Neural cell (in vitro differentiated cells): ENCODE measurements at regions not wholly inside any gene's neighbourhood (a gene's known extent, or its start where the extent isn't known, plus 50 kb on each side); places are given as distances from the start of the nearest gene placed in this dataset.

Source experiments
- H2AFZ ChIP-seq: fragments of 200-600, 300-800 bp; sonication (generic), shearing (Covaris generic); 2 replicates; pipeline ENCODE4 v1.6.0; 2014; ENCODE audit warnings: low read depth, mild to moderate bottlenecking, antibody characterized with exemption, low read length, moderate library complexity
- H3F3A ChIP-seq: fragments of 200-600 bp; shearing (Covaris generic); 2 replicates; pipeline ENCODE4 v1.6.1; 2016; ENCODE audit warnings: mild to moderate bottlenecking, moderate library complexity, mixed read lengths, antibody characterized with exemption, low read length; ENCODE audit not compliant: insufficient read depth, poor library complexity, severe bottlenecking
- H3K27ac ChIP-seq: fragments of 200-600, 300-800 bp; sonication (generic), shearing (Covaris generic); 2 replicates; pipeline ENCODE4 v1.5.1; 2014; ENCODE audit warnings: mild to moderate bottlenecking, low read length, moderate library complexity
- H3K27me3 ChIP-seq: fragments of 300-800, 200-600 bp; sonication (generic), shearing (Covaris generic); 2 replicates; pipeline ENCODE4 v1.6.0; 2014; ENCODE audit warnings: mild to moderate bottlenecking, low read depth, low read length, moderate library complexity; ENCODE audit not compliant: insufficient read depth
- H3K36me3 ChIP-seq: fragments of 300-800, 200-600 bp; sonication (generic), shearing (Covaris generic); 2 replicates; pipeline ENCODE4 v1.5.1; 2014; ENCODE audit warnings: mild to moderate bottlenecking, antibody characterized with exemption, low read length, moderate library complexity; ENCODE audit not compliant: insufficient read depth
- H3K4me2 ChIP-seq: fragments of 300-800, 200-600 bp; sonication (generic), shearing (Covaris generic); 2 replicates; pipeline ENCODE4 v1.6.0; 2014; ENCODE audit warnings: mild to moderate bottlenecking, low read length
- H3K4me3 ChIP-seq: fragments of 300-800, 200-600 bp; sonication (generic), shearing (Covaris generic); 2 replicates; pipeline ENCODE4 v1.5.1; 2014; ENCODE audit warnings: mild to moderate bottlenecking, low read length, moderate library complexity
- H3K79me2 ChIP-seq: fragments of 200-600 bp; shearing (Covaris generic); replicated peaks from 2 replicates; pipeline ENCODE4 v1.6.0; 2014; ENCODE audit warnings: mild to moderate bottlenecking, low read length, moderate library complexity; ENCODE audit not compliant: insufficient read depth
- H3K9ac ChIP-seq: fragments of 300-800, 200-600 bp; sonication (generic), shearing (Covaris generic); 2 replicates; pipeline ENCODE4 v1.6.1; 2016; ENCODE audit warnings: mild to moderate bottlenecking, low read length, mixed read lengths
- H3K9me2 ChIP-seq: fragments of 200-600 bp; shearing (Covaris generic); 2 replicates; pipeline ENCODE4 v1.6.1; 2016; ENCODE audit warnings: mild to moderate bottlenecking, low read length, mixed read lengths; ENCODE audit not compliant: insufficient read depth
- H3K9me3 ChIP-seq: fragments of 200-600, 300-800 bp; sonication (generic), shearing (Covaris generic); 2 replicates; pipeline ENCODE4 v1.6.1; 2016; ENCODE audit warnings: mild to moderate bottlenecking, mixed run types, low read length, moderate library complexity, mixed read lengths
- H4K20me1 ChIP-seq: fragments of 200-600 bp; shearing (Covaris generic); 2 replicates; pipeline ENCODE4 v1.6.1; 2016; ENCODE audit warnings: mild to moderate bottlenecking, mixed run types; ENCODE audit not compliant: insufficient read depth
- EP300 ChIP-seq: fragments of 450-650 bp; conservative IDR thresholded peaks from 2 replicates; pipeline ENCODE4 v1.6.1; 2014; ENCODE audit warnings: antibody characterized with exemption, mild to moderate bottlenecking, moderate library complexity; ENCODE audit not compliant: poor library complexity, severe bottlenecking
- EZH2 ChIP-seq: fragments of 200-600, 300-800 bp; shearing (Covaris generic), sonication (generic); IDR thresholded peaks from 2 replicates; pipeline ENCODE4 v1.6.1; 2014; ENCODE audit warnings: antibody characterized with exemption, low read length, borderline replicate concordance, mild to moderate bottlenecking; ENCODE audit not compliant: insufficient read depth, poor library complexity, severe bottlenecking
- MXI1 ChIP-seq: fragments of 450-650 bp; conservative IDR thresholded peaks from 2 replicates; pipeline ENCODE4 v1.6.1; 2014; ENCODE audit warnings: antibody characterized with exemption, mild to moderate bottlenecking; ENCODE audit not compliant: poor library complexity, severe bottlenecking
- POLR2AphosphoS5 ChIP-seq: IDR thresholded peaks from 2 replicates; pipeline ENCODE4 v1.6.1; 2012
- RAD21 ChIP-seq: fragments of 450-650 bp; conservative IDR thresholded peaks from 2 replicates; pipeline ENCODE4 v1.6.1; 2014; ENCODE audit warnings: antibody characterized with exemption, mild to moderate bottlenecking, moderate library complexity
- SMC3 ChIP-seq: fragments of 450-650 bp; conservative IDR thresholded peaks from 2 replicates; pipeline ENCODE4 v1.6.1; 2014; ENCODE audit warnings: antibody characterized with exemption, mild to moderate bottlenecking, moderate library complexity; ENCODE audit not compliant: poor library complexity
- TAF1 ChIP-seq: IDR thresholded peaks from 2 replicates; pipeline ENCODE4 v1.6.1; 2012; ENCODE audit warnings: low read depth
- TF ChIP-seq, protein P1 (sequence below): fragments of 450-650 bp; IDR thresholded peaks from 2 replicates; pipeline ENCODE4 v1.5.1; 2014; ENCODE audit warnings: antibody characterized with exemption, mild to moderate bottlenecking, moderate library complexity; ENCODE audit not compliant: poor library complexity, severe bottlenecking
- TF ChIP-seq, protein P2 (sequence below): IDR thresholded peaks from 2 replicates; pipeline ENCODE4 v1.6.1; 2012; ENCODE audit warnings: borderline replicate concordance

DNA sequence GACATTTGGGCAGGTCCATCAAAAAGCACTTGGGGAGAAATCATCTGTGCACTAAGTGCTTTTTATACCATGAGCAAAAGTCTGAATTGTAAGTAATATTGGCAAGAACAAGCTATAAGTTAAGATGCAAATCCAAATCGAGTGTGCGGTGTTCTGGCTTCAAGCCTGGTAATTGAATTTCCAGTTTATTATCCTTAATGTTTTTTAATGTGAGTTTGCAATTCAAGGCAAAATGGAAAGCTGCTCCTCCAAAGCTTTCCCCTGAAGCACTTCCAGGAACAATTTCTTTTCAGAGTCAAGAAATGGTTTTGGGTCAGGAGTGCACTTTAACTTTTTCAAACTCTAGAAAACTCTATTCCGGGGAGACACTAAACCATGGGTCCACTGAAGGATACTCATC is 445.7 kb downstream of the TOX3 start:
- no peaks in the 10 kb centered on the region for H3K27me3 ChIP-seq
- no peak for TF ChIP-seq MXI1
- TF ChIP-seq POLR2AphosphoS5, result no peak
- no peak for TF ChIP-seq TAF1
- TF ChIP-seq, protein P1, sequence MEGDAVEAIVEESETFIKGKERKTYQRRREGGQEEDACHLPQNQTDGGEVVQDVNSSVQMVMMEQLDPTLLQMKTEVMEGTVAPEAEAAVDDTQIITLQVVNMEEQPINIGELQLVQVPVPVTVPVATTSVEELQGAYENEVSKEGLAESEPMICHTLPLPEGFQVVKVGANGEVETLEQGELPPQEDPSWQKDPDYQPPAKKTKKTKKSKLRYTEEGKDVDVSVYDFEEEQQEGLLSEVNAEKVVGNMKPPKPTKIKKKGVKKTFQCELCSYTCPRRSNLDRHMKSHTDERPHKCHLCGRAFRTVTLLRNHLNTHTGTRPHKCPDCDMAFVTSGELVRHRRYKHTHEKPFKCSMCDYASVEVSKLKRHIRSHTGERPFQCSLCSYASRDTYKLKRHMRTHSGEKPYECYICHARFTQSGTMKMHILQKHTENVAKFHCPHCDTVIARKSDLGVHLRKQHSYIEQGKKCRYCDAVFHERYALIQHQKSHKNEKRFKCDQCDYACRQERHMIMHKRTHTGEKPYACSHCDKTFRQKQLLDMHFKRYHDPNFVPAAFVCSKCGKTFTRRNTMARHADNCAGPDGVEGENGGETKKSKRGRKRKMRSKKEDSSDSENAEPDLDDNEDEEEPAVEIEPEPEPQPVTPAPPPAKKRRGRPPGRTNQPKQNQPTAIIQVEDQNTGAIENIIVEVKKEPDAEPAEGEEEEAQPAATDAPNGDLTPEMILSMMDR, result no peak
- no peak for TF ChIP-seq EZH2
- TF ChIP-seq, protein P2, sequence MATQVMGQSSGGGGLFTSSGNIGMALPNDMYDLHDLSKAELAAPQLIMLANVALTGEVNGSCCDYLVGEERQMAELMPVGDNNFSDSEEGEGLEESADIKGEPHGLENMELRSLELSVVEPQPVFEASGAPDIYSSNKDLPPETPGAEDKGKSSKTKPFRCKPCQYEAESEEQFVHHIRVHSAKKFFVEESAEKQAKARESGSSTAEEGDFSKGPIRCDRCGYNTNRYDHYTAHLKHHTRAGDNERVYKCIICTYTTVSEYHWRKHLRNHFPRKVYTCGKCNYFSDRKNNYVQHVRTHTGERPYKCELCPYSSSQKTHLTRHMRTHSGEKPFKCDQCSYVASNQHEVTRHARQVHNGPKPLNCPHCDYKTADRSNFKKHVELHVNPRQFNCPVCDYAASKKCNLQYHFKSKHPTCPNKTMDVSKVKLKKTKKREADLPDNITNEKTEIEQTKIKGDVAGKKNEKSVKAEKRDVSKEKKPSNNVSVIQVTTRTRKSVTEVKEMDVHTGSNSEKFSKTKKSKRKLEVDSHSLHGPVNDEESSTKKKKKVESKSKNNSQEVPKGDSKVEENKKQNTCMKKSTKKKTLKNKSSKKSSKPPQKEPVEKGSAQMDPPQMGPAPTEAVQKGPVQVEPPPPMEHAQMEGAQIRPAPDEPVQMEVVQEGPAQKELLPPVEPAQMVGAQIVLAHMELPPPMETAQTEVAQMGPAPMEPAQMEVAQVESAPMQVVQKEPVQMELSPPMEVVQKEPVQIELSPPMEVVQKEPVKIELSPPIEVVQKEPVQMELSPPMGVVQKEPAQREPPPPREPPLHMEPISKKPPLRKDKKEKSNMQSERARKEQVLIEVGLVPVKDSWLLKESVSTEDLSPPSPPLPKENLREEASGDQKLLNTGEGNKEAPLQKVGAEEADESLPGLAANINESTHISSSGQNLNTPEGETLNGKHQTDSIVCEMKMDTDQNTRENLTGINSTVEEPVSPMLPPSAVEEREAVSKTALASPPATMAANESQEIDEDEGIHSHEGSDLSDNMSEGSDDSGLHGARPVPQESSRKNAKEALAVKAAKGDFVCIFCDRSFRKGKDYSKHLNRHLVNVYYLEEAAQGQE, result no peak
- TF ChIP-seq SMC3, result no peak
- no peak for TF ChIP-seq EP300
- no peak for TF ChIP-seq RAD21
- H3K4me3 ChIP-seq, result no peak overlapping the region
- no peaks in the 10 kb centered on the region for H3K9me2 ChIP-seq
- H3K27ac ChIP-seq, result no peak overlapping the region
- H3K4me2 ChIP-seq, result no peak overlapping the region
- no peaks in the 10 kb centered on the region for H3F3A ChIP-seq
- H4K20me1 ChIP-seq, result no peaks in the 10 kb centered on the region
- no peaks in the 10 kb centered on the region for H3K9me3 ChIP-seq
- no peak overlapping the region for H3K9ac ChIP-seq
- H3K79me2 ChIP-seq, result no peaks in the 10 kb centered on the region
- no peaks in the 10 kb centered on the region for H3K36me3 ChIP-seq
- no peak overlapping the region for H2AFZ ChIP-seq

GRCh38 chr16:52099382-52099781 is 447.6 kb downstream of the TOX3 start:
- Histone ChIP-seq H3K9me3 (no peaks in the 10 kb centered on the region), H3K4me2 (no peak overlapping the region)
- no peak for TF ChIP-seq EP300
- TF ChIP-seq EZH2, result no peak
- no peak for TF ChIP-seq TAF1
- TF ChIP-seq POLR2AphosphoS5, result no peak
- TF ChIP-seq, protein P1, result no peak
- TF ChIP-seq SMC3, result no peak
- no peak for TF ChIP-seq RAD21
- TF ChIP-seq MXI1, result no peak
- TF ChIP-seq, protein P2, result no peak

More at GRCh38 chr16:52099382-52099781, 447.6 kb downstream of the TOX3 start:
- Histone ChIP-seq H3K27me3 (no peaks in the 10 kb centered on the region), H4K20me1 (no peaks in the 10 kb centered on the region), H3F3A (no peaks in the 10 kb centered on the region), H2AFZ (no peak overlapping the region), H3K9me2 (no peaks in the 10 kb centered on the region), H3K27ac (no peak overlapping the region), H3K9ac (no peak overlapping the region), H3K36me3 (no peaks in the 10 kb centered on the region), H3K4me3 (no peak overlapping the region), H3K79me2 (no peaks in the 10 kb centered on the region)
